HCT116 (cell line): ENCODE measurements at regions not wholly inside any gene's neighbourhood (a gene's known extent, or its start where the extent isn't known, plus 50 kb on each side); places are given as distances from the start of the nearest gene placed in this dataset.

ENCODE experiments used
- ATAC-seq: fragments of 200-7000 bp; cut with Tn5 transposase; 2 replicates; pipeline ENCODE4 v1.9.1; 2020; ENCODE audit warnings: mild to moderate bottlenecking, moderate library complexity
- BruUV-seq: library from RNA; stranded (reverse); fragments of 400-500 nt; replicated peaks from 2 replicates; lab custom pipeline; 2021; lab: Mats Ljungman, UMichigan
- CTCF ChIA-PET: fragments of 300-600 bp; sonication (Branson Sonifier 250); formaldehyde crosslinking; loops from one replicate; lab custom pipeline; 2021; ENCODE audit warnings: antibody characterized with exemption; lab: Charles Lee
- POLR2A ChIA-PET: fragments of 300-600, 350-600 bp; sonication (Branson Sonifier 250); formaldehyde crosslinking; loops from one replicate; lab custom pipeline; 2021; ENCODE audit warnings: antibody characterized with exemption; lab: Charles Lee
- RAD21 ChIA-PET, 2 experiments: fragments of 300-600 bp; sonication (Branson Sonifier 250); formaldehyde crosslinking; loops; one replicate each; lab custom pipeline; 2023; ENCODE audit warnings: low total read pairs in 2 of 2; ENCODE audit not compliant: uncharacterized antibody in 2 of 2, unreplicated experiment in 2 of 2, low non-redundant PET in 1 of 2; lab: Charles Lee
- DNase-seq: peaks from one replicate; pipeline ENCODE4 v3.0.0-alpha.2; 2010; ENCODE audit warnings: low read depth, low spot score
- H2AFZ ChIP-seq: fragments of 200-600 bp; shearing (Covaris generic), sonication (generic); 2 replicates; pipeline ENCODE4 v1.6.1; 2017; ENCODE audit warnings: low read depth, mixed run types, mixed read lengths, antibody characterized with exemption, low read length; ENCODE audit not compliant: poor library complexity, severe bottlenecking
- H3K27ac ChIP-seq: 2 replicates; pipeline ENCODE4 v1.5.1; 2012; ENCODE audit warnings: low read depth, low read length
- H3K27me3 ChIP-seq: fragments of 200-600 bp; sonication (generic); 2 replicates; pipeline ENCODE4 v1.6.1; 2016; ENCODE audit warnings: mixed run types, low read length, mixed read lengths; ENCODE audit not compliant: insufficient read depth
- H3K36me3 ChIP-seq, 2 experiments: fragments of 200-500 bp in 1 of 2; fragments of 200-600 bp in 1 of 2; sonication (Bioruptor generic) in 1 of 2; sonication (generic) in 1 of 2; 2 replicates each; pipeline versions ENCODE4 v1.5.1 to v1.6.1; 2014 to 2016; ENCODE audit warnings: low read length in 2 of 2, inconsistent platforms in 1 of 2, mixed read lengths in 1 of 2, mixed run types in 1 of 2; ENCODE audit not compliant: insufficient read depth in 2 of 2, control insufficient read depth in 1 of 2
- H3K4me1 ChIP-seq, 2 experiments: fragments of 200-600 bp in 1 of 2; sonication (generic) in 1 of 2; 2 replicates each; pipeline versions ENCODE4 v1.5.1 to v1.6.1; 2012 to 2017; ENCODE audit warnings: low read length in 2 of 2, inconsistent platforms in 1 of 2, mild to moderate bottlenecking in 1 of 2, mixed read lengths in 1 of 2, mixed run types in 1 of 2, moderate library complexity in 1 of 2; ENCODE audit not compliant: insufficient read depth in 2 of 2, control insufficient read depth in 1 of 2
- H3K4me2 ChIP-seq: fragments of 200-600 bp; sonication (generic); 2 replicates; pipeline ENCODE4 v1.6.1; 2017; ENCODE audit warnings: mixed run types, low read length, mixed read lengths
- H3K4me3 ChIP-seq, 2 experiments: fragments of 200-600 bp in 1 of 2; sonication (generic) in 1 of 2; replicated peaks in 1 of 2; 2 replicates each; pipeline ENCODE4 v1.5.1; 2011 to 2016; ENCODE audit warnings: low read length in 2 of 2, control low read depth in 1 of 2, low read depth in 1 of 2, mild to moderate bottlenecking in 1 of 2, mixed read lengths in 1 of 2, mixed run types in 1 of 2
- H3K79me2 ChIP-seq: fragments of 200-600 bp; sonication (generic); 2 replicates; pipeline ENCODE4 v1.6.1; 2017; ENCODE audit warnings: mild to moderate bottlenecking, mixed run types, low read length, moderate library complexity, mixed read lengths; ENCODE audit not compliant: insufficient read depth
- H3K9ac ChIP-seq: fragments of 200-600 bp; sonication (generic); 2 replicates; pipeline ENCODE4 v1.6.1; 2016; ENCODE audit warnings: low read length, mixed read lengths
- H3K9me2 ChIP-seq: fragments of 200-600 bp; sonication (generic), shearing (Covaris generic); 2 replicates; pipeline ENCODE4 v1.6.1; 2017; ENCODE audit warnings: mixed run types, mild to moderate bottlenecking, moderate library complexity; ENCODE audit not compliant: insufficient read depth
- H3K9me3 ChIP-seq, 2 experiments: fragments of 200-500 bp in 1 of 2; fragments of 200-600 bp in 1 of 2; sonication (Bioruptor generic) in 1 of 2; sonication (generic) in 1 of 2; 2 replicates each; pipeline ENCODE4 v1.6.1; 2014 to 2017; ENCODE audit warnings: low read length in 2 of 2, mixed read lengths in 2 of 2, inconsistent platforms in 1 of 2, low read depth in 1 of 2, mild to moderate bottlenecking in 1 of 2, mixed run types in 1 of 2, moderate library complexity in 1 of 2; ENCODE audit not compliant: control insufficient read depth in 1 of 2, insufficient read depth in 1 of 2
- H4K20me1 ChIP-seq: fragments of 200-600 bp; sonication (generic), shearing (Covaris generic); 2 replicates; pipeline ENCODE4 v1.6.1; 2017; ENCODE audit warnings: mixed run types, mild to moderate bottlenecking, moderate library complexity; ENCODE audit not compliant: insufficient read depth
- CBX3 ChIP-seq: IDR thresholded peaks from 2 replicates; pipeline ENCODE4 v1.6.1; 2012; ENCODE audit warnings: low read depth
- CEBPB ChIP-seq: IDR thresholded peaks from 2 replicates; pipeline ENCODE4 v1.6.1; 2012; ENCODE audit warnings: low read depth
- CTCF ChIP-seq, 3 experiments: fragments of 200-600 bp in 1 of 3; sonication (generic) in 1 of 3; IDR thresholded peaks in 2 of 3; conservative IDR thresholded peaks in 1 of 3; 2 replicates each; pipeline ENCODE4 v1.5.1; 2012 to 2017; ENCODE audit warnings: low read depth in 2 of 3, low read length in 2 of 3, antibody characterized with exemption in 1 of 3, borderline replicate concordance in 1 of 3, control low read depth in 1 of 3, mild to moderate bottlenecking in 1 of 3, mixed read lengths in 1 of 3, mixed run types in 1 of 3, moderate library complexity in 1 of 3; ENCODE audit not compliant: insufficient read depth in 1 of 3
- EGR1 ChIP-seq: IDR thresholded peaks from 2 replicates; pipeline ENCODE4 v1.6.1; 2012; ENCODE audit warnings: low read depth
- POLR2A ChIP-seq: IDR thresholded peaks from 2 replicates; pipeline ENCODE4 v1.7.0; 2011; ENCODE audit warnings: borderline replicate concordance; ENCODE audit not compliant: insufficient read depth, insufficient read length; ENCODE audit errors: extremely low read depth
- RAD21 ChIP-seq: IDR thresholded peaks from 2 replicates; pipeline ENCODE4 v1.6.1; 2012; ENCODE audit warnings: low read depth, mild to moderate bottlenecking
- SP1 ChIP-seq: IDR thresholded peaks from 2 replicates; pipeline ENCODE4 v1.6.1; 2012; ENCODE audit warnings: low read depth
- TCF7L2 ChIP-seq: IDR thresholded peaks from 2 replicates; pipeline ENCODE4 v1.7.0; 2011; ENCODE audit warnings: borderline replicate concordance, inconsistent platforms; ENCODE audit not compliant: insufficient read depth, insufficient read length; ENCODE audit errors: extremely low read depth
- intact Hi-C: fragments of 100-400 bp; cut with micrococcal nuclease; formaldehyde crosslinking; loops from 2 replicates; pipeline ENCODE4 v1.10.0; 2022

GRCh38 chr20:52084727-52085126, 106.9 kb downstream of the ZFP64 start:
- Histone ChIP-seq H2AFZ (no peak overlapping the region), H3K4me3 (no peak overlapping the region), H3K4me2 (no peak overlapping the region), H3K27ac (no peak overlapping the region), H3K27me3 (no peaks in the 10 kb centered on the region), H3K9me2 (no peaks in the 10 kb centered on the region), H3K79me2 (no peaks in the 10 kb centered on the region), H4K20me1 (no peaks in the 10 kb centered on the region), H3K36me3 (no peaks in the 10 kb centered on the region), H3K4me1 (no peaks in the 10 kb centered on the region), H3K9ac (no peak overlapping the region), H3K9me3 (peaks cover 10% of the 10 kb centered on the region in 2 experiments; a peak in 3 of 4 replicates)
- DNase-seq (no peak), ATAC-seq (no peak)
- BruUV-seq, result no TSS peak
- RAD21 ChIA-PET, result no interaction called here
- intact Hi-C loops, result loop anchor here (5.0 kb wide), 1 partner anchor 282 kb away; the partner anchor contains the start of gene SALL4
- TF ChIP-seq SP1 (no peak), CTCF (IDR thresholded peaks at IDR 0.05 in 2 of 3, conservative IDR thresholded peaks at IDR 0.05 in 1 of 3; ENCODE audit: borderline replicate concordance in 1 of 3, insufficient read depth in 1 of 3, low read depth in 2 of 3, low read length in 2 of 3) (no peak), RAD21 (no peak)
- CTCF ChIA-PET, result interaction anchor here (0.6 to 1.4 kb wide), 4 partner anchors 108 to 1097 kb away, joined by 3 to 4 read pairs (median 3); no protein-coding TSS in a partner anchor
- POLR2A ChIA-PET, result no interaction called here

- POLR2A ChIA-PET, result no interaction called here
- peaks cover 10% of the 10 kb centered on the region in 2 experiments; a peak in 3 of 4 replicates for H3K9me3 ChIP-seq
- no peak overlapping the region for H3K27ac ChIP-seq
- H3K4me3 ChIP-seq, result no peak overlapping the region
- no peaks in the 10 kb centered on the region for H3K9me2 ChIP-seq
- DNase-seq, result peak; percentile 54
- H3K9ac ChIP-seq, result no peak overlapping the region
- H3K4me2 ChIP-seq, result no peak overlapping the region
- no TSS peak for BruUV-seq
- H3K36me3 ChIP-seq, result no peaks in the 10 kb centered on the region
- intact Hi-C loops, result loop anchor here (1.0 to 5.0 kb wide), 5 partner anchors 281 to 1096 kb away; partner anchors contain the start of gene SALL4
- H2AFZ ChIP-seq, result no peak overlapping the region
- no peak for TF ChIP-seq EGR1
- TF ChIP-seq CEBPB, result peak; percentile 13; the same call in 1 of the 2 replicates
- no peak for TF ChIP-seq POLR2A
- no peak for TF ChIP-seq CBX3
- TF ChIP-seq TCF7L2, result no peak
- peak; percentile 58 to 85 (median 77) for TF ChIP-seq CTCF (IDR thresholded peaks at IDR 0.05 in 2 of 3, conservative IDR thresholded peaks at IDR 0.05 in 1 of 3; ENCODE audit: borderline replicate concordance in 1 of 3, insufficient read depth in 1 of 3, low read depth in 2 of 3, low read length in 2 of 3)
- peak; percentile 95 for TF ChIP-seq RAD21
- TF ChIP-seq, all 23 proteins: peak for 3
- CTCF ChIA-PET, result interaction anchor here (0.6 to 1.9 kb wide), 13 partner anchors 109 to 1096 kb away, joined by 3 to 11 read pairs (median 3); no protein-coding TSS in a partner anchor
- H4K20me1 ChIP-seq, result no peaks in the 10 kb centered on the region
- no peaks in the 10 kb centered on the region for H3K27me3 ChIP-seq
- ATAC-seq, result peak; percentile 85
- RAD21 ChIA-PET, result interaction anchor here in 1 of 2 experiments (0.6 kb wide), 1 partner anchor 94 kb away, joined by 3 read pairs; no protein-coding TSS in a partner anchor
- H3K79me2 ChIP-seq, result no peaks in the 10 kb centered on the region
- no peaks in the 10 kb centered on the region for H3K4me1 ChIP-seq
Observed at GRCh38 chr20:52083627-52084232, 107.8 kb downstream of the ZFP64 start.
